Middle frontal gyrus (tissue), 1 donor: ENCODE measurements at regions not wholly inside any gene's neighbourhood (a gene's known extent, or its start where the extent isn't known, plus 50 kb on each side); places are given as distances from the start of the nearest gene placed in this dataset.

Experiments used
- DNase-seq: peaks from one replicate; pipeline ENCODE4 v3.0.0-alpha.2; 2015; ENCODE audit warnings: low spot score; ENCODE audit errors: extremely low spot score

GRCh38 chr4:163582703-163583102, 88.2 kb downstream of the TMA16 start:
- no peak for DNase-seq

- no peak for DNase-seq
Observed at GRCh38 chr4:163587867-163588266, 93.4 kb downstream of the TMA16 start.

GRCh38 chr4:163588532-163588931, 94.0 kb downstream of the TMA16 start:
- DNase-seq, result no peak

GRCh38 chr4:163590103-163590502, 95.6 kb downstream of the TMA16 start:
- DNase-seq, result no peak

- DNase-seq, result no peak
Observed at GRCh38 chr4:163590619-163591264, 96.3 kb downstream of the TMA16 start.

- no peak for DNase-seq
Observed at GRCh38 chr4:163591614-163592020, 97.1 kb downstream of the TMA16 start.

GRCh38 chr4:163592212-163592611, 97.7 kb downstream of the TMA16 start:
- DNase-seq, result no peak

GRCh38 chr4:163595580-163595979, 101.1 kb downstream of the TMA16 start:
- DNase-seq, result no peak

- no peak for DNase-seq
Observed at GRCh38 chr4:163598028-163598427, 103.5 kb downstream of the TMA16 start.

GRCh38 chr4:163598489-163598888, 104.0 kb downstream of the TMA16 start:
- DNase-seq, result no peak

- no peak for DNase-seq
Observed at GRCh38 chr4:163600727-163601126, 106.2 kb downstream of the TMA16 start.

- no peak for DNase-seq
Observed at GRCh38 chr4:163603257-163603656, 108.8 kb downstream of the TMA16 start.

- no peak for DNase-seq
Observed at GRCh38 chr4:163606896-163607691, 112.6 kb downstream of the TMA16 start.

- DNase-seq, result no peak
Observed at GRCh38 chr4:163609019-163609418, 114.5 kb downstream of the TMA16 start.

GRCh38 chr4:163610648-163611047, 116.2 kb downstream of the TMA16 start:
- no peak for DNase-seq

GRCh38 chr4:163611182-163611581, 116.7 kb downstream of the TMA16 start:
- DNase-seq, result no peak

- no peak for DNase-seq
Observed at GRCh38 chr4:163611784-163612445, 117.4 kb downstream of the TMA16 start.

- no peak for DNase-seq
Observed at GRCh38 chr4:163612762-163613161, 118.3 kb downstream of the TMA16 start.

GRCh38 chr4:163613383-163613782, 118.9 kb downstream of the TMA16 start:
- DNase-seq, result no peak

- no peak for DNase-seq
Observed at GRCh38 chr4:163614866-163615265, 120.4 kb downstream of the TMA16 start.

GRCh38 chr4:163618845-163619244, 124.4 kb downstream of the TMA16 start:
- DNase-seq, result no peak

GRCh38 chr4:163620738-163621137, 126.2 kb downstream of the TMA16 start:
- DNase-seq, result no peak
